Psoas muscle (tissue), 7 donors: ENCODE measurements at regions not wholly inside any gene's neighbourhood (a gene's known extent, or its start where the extent isn't known, plus 50 kb on each side); places are given as distances from the start of the nearest gene placed in this dataset.

ENCODE experiments used
- ATAC-seq, 4 donors: fragments of 200-7000 bp; cut with Tn5 transposase; one replicate each; pipeline ENCODE4 v1.9.1; 2020; ENCODE audit warnings: moderate library complexity in 3 of 4, mild to moderate bottlenecking in 2 of 4
- DNase-seq, 2 donors: peaks; one replicate each; pipeline ENCODE4 v3.0.0-alpha.2; 2020
- H3K27ac ChIP-seq: fragments of 200-600 bp; one replicate; pipeline ENCODE4 v1.8.0; 2022
- H3K27me3 ChIP-seq, 3 donors: fragments of 200-600 bp in 1 of 3; one replicate each; pipeline versions ENCODE4 v1.6.1 to v1.8.0; 2013 to 2022; ENCODE audit warnings: low read length in 2 of 3, mild to moderate bottlenecking in 2 of 3, moderate library complexity in 1 of 3; ENCODE audit not compliant: insufficient read depth in 3 of 3
- H3K36me3 ChIP-seq, 2 donors: fragments of 200-600 bp in 1 of 2; one replicate each; pipeline versions ENCODE4 v1.6.1 to v1.8.0; 2013 to 2022; ENCODE audit warnings: low read depth in 1 of 2, mild to moderate bottlenecking in 1 of 2, moderate library complexity in 1 of 2; ENCODE audit not compliant: insufficient read depth in 1 of 2
- H3K4me1 ChIP-seq: fragments of 200-600 bp; one replicate; pipeline ENCODE4 v1.8.0; 2022
- H3K4me3 ChIP-seq: fragments of 200-600 bp; one replicate; pipeline ENCODE4 v1.8.0; 2022; ENCODE audit warnings: mild to moderate bottlenecking
- H3K9me3 ChIP-seq: fragments of 200-600 bp; one replicate; pipeline ENCODE4 v1.8.0; 2022
- CTCF ChIP-seq: fragments of 200-600 bp; IDR thresholded peaks from one replicate; pipeline ENCODE4 v1.8.0; 2022; ENCODE audit warnings: antibody characterized with exemption
- WGBS, 3 donors: extraction: QIAGEN DNeasy Blood & Tissue Kit; methylation state at CpG; one replicate each; pipeline versions ENCODE4 v1.1.6 to v1.1.7; 2013; 5-methylcytosine and 5-hydroxymethylcytosine counted together
- intact Hi-C, 2 donors: fragments of 100-400 bp; cut with DNase I; formaldehyde crosslinking; loops; one replicate each; pipeline versions ENCODE4 v1.11.0 to v1.14.2; 2022
- donor health status: healthy with polysubstance abuse.
- donor health status: DM: no; HTN: no; CAD: no; lungs with moderate emphysema.
- donor health status: Bipolar disorder and iron deficiency.
- donor health status: healthy.
- donor health status: DM: yes; HTN: yes; CAD: no.
- donor health status: DM: no; HTN: no; CAD: no.
- donor health status: DM: yes; HTN: yes; CAD: no.

- H3K36me3 ChIP-seq: no peaks in the 10 kb centered on the region
- ATAC-seq (no peak), DNase-seq (no peak)
- no peak for TF ChIP-seq CTCF
- no peak overlapping the region for H3K27ac ChIP-seq
- no peaks in the 10 kb centered on the region for H3K27me3 ChIP-seq
- H3K4me3 ChIP-seq: no peak overlapping the region
- H3K9me3 ChIP-seq: no peaks in the 10 kb centered on the region
- intact Hi-C loops: no loop called here
- H3K4me1 ChIP-seq: no peaks in the 10 kb centered on the region
- WGBS, 3 donors: 78 to 91% (median 84%) methylated on average over 6 of the region's 6 CpGs
Measured at GRCh38 chr18:61216051-61216450, 117.2 kb upstream of the CDH20 start.

GRCh38 chr18:61222206-61222605, 111.0 kb upstream of the CDH20 start:
- no peaks in the 10 kb centered on the region for H3K36me3 ChIP-seq
- ATAC-seq: no peak
- no peak overlapping the region for H3K4me3 ChIP-seq
- intact Hi-C loops: no loop called here
- TF ChIP-seq CTCF: no peak
- no peaks in the 10 kb centered on the region for H3K4me1 ChIP-seq
- H3K9me3 ChIP-seq: no peaks in the 10 kb centered on the region
- H3K27me3 ChIP-seq: no peaks in the 10 kb centered on the region
- DNase-seq: no peak
- no peak overlapping the region for H3K27ac ChIP-seq

GRCh38 chr18:61225336-61225735, 107.9 kb upstream of the CDH20 start:
- intact Hi-C loops: no loop called here
- ATAC-seq (no peak), DNase-seq (no peak)
- Histone ChIP-seq H3K4me1 (no peaks in the 10 kb centered on the region), H3K27ac (no peak overlapping the region), H3K9me3 (no peaks in the 10 kb centered on the region), H3K4me3 (no peak overlapping the region), H3K27me3 (no peaks in the 10 kb centered on the region), H3K36me3 (no peaks in the 10 kb centered on the region)
- no peak for TF ChIP-seq CTCF

- no peak for TF ChIP-seq CTCF
- Histone ChIP-seq H3K4me1 (no peaks in the 10 kb centered on the region), H3K4me3 (no peak overlapping the region), H3K27ac (no peak overlapping the region), H3K27me3 (no peaks in the 10 kb centered on the region), H3K36me3 (no peaks in the 10 kb centered on the region), H3K9me3 (no peaks in the 10 kb centered on the region)
- DNase-seq (no peak), ATAC-seq (no peak)
- intact Hi-C loops: no loop called here
- 59 to 63% (median 60%) methylated on average over 7 of the region's 7 CpGs for WGBS, 3 donors
Measured at GRCh38 chr18:61236356-61237057, 96.7 kb upstream of the CDH20 start.

GRCh38 chr18:61237529-61237928, 95.7 kb upstream of the CDH20 start:
- H3K36me3 ChIP-seq: no peaks in the 10 kb centered on the region
- H3K4me3 ChIP-seq: no peak overlapping the region
- DNase-seq: no peak
- intact Hi-C loops: no loop called here
- H3K27ac ChIP-seq: no peak overlapping the region
- no peaks in the 10 kb centered on the region for H3K27me3 ChIP-seq
- H3K9me3 ChIP-seq: no peaks in the 10 kb centered on the region
- no peak for ATAC-seq
- H3K4me1 ChIP-seq: no peaks in the 10 kb centered on the region
- no peak for TF ChIP-seq CTCF
- WGBS, 3 donors: 87 to 91% (median 87%) methylated on average over 7 of the region's 7 CpGs
